KMS-11 (cell line): ENCODE measurements at regions not wholly inside any gene's neighbourhood (a gene's known extent, or its start where the extent isn't known, plus 50 kb on each side); places are given as distances from the start of the nearest gene placed in this dataset.

Experiments
- H2AFZ ChIP-seq: fragments of 200-600 bp; sonication (generic); 2 replicates; pipeline ENCODE4 v1.6.1; 2016; ENCODE audit warnings: antibody characterized with exemption, mixed run types, low read depth
- H3K27ac ChIP-seq: fragments of 200-600 bp; sonication (generic); 2 replicates; pipeline ENCODE4 v1.6.1; 2016; ENCODE audit warnings: mild to moderate bottlenecking, mixed run types
- H3K27me3 ChIP-seq: fragments of 200-600 bp; sonication (generic); 2 replicates; pipeline ENCODE4 v1.6.1; 2017; ENCODE audit warnings: mild to moderate bottlenecking, low read depth, mixed run types, moderate library complexity; ENCODE audit not compliant: insufficient read depth
- H3K36me3 ChIP-seq: fragments of 200-600 bp; sonication (generic); 2 replicates; pipeline ENCODE4 v1.6.1; 2017; ENCODE audit warnings: mild to moderate bottlenecking, mixed run types; ENCODE audit not compliant: insufficient read depth
- H3K4me1 ChIP-seq: fragments of 200-600 bp; sonication (generic); 2 replicates; pipeline ENCODE4 v1.6.1; 2016; ENCODE audit warnings: mild to moderate bottlenecking, low read depth, mixed run types; ENCODE audit not compliant: poor library complexity, severe bottlenecking
- H3K4me2 ChIP-seq: fragments of 200-600 bp; sonication (generic); 2 replicates; pipeline ENCODE4 v1.7.0; 2016; ENCODE audit warnings: mild to moderate bottlenecking, mixed run types
- H3K4me3 ChIP-seq: fragments of 200-600 bp; sonication (generic); IDR thresholded peaks from 2 replicates; pipeline ENCODE4 v1.6.1; 2017; ENCODE audit warnings: low read depth, low read length, mixed read lengths; ENCODE audit not compliant: insufficient read depth
- H3K79me2 ChIP-seq: fragments of 200-600 bp; sonication (generic); 2 replicates; pipeline ENCODE4 v1.6.1; 2016; ENCODE audit warnings: low read depth, mixed run types; ENCODE audit not compliant: insufficient read depth
- H3K9ac ChIP-seq: fragments of 200-600 bp; sonication (generic); 2 replicates; pipeline ENCODE4 v1.6.1; 2016; ENCODE audit warnings: mild to moderate bottlenecking, mixed run types
- H4K20me1 ChIP-seq: fragments of 200-600 bp; sonication (generic); 2 replicates; pipeline ENCODE4 v1.6.1; 2016; ENCODE audit warnings: mild to moderate bottlenecking, mixed run types; ENCODE audit not compliant: insufficient read depth
- CTCF ChIP-seq: fragments of 200-600 bp; sonication (generic); conservative IDR thresholded peaks from 2 replicates; pipeline ENCODE4 v1.6.1; 2017; ENCODE audit warnings: low read depth, mild to moderate bottlenecking, antibody characterized with exemption, low read length, moderate library complexity, mixed read lengths

- Histone ChIP-seq H3K9ac (no peak overlapping the region), H2AFZ (no peak overlapping the region), H3K27ac (no peak overlapping the region), H4K20me1 (no peaks in the 10 kb centered on the region), H3K4me2 (no peak overlapping the region), H3K27me3 (no peaks in the 10 kb centered on the region), H3K79me2 (no peaks in the 10 kb centered on the region), H3K4me3 (no peak overlapping the region), H3K4me1 (no peaks in the 10 kb centered on the region), H3K36me3 (no peaks in the 10 kb centered on the region)
- TF ChIP-seq CTCF: no peak
Measured at GRCh38 chr13:89856512-89856911, 1491.0 kb upstream of the MIR17HG start.

GRCh38 chr13:89857502-89857901 lies 1490.0 kb upstream of the MIR17HG start:
- H3K27ac ChIP-seq: no peak overlapping the region
- no peak overlapping the region for H3K4me3 ChIP-seq
- H3K27me3 ChIP-seq: no peaks in the 10 kb centered on the region
- H3K36me3 ChIP-seq: no peaks in the 10 kb centered on the region
- H3K9ac ChIP-seq: no peak overlapping the region
- no peak for TF ChIP-seq CTCF
- no peaks in the 10 kb centered on the region for H3K4me1 ChIP-seq
- no peaks in the 10 kb centered on the region for H3K79me2 ChIP-seq
- no peak overlapping the region for H2AFZ ChIP-seq
- H4K20me1 ChIP-seq: no peaks in the 10 kb centered on the region
- H3K4me2 ChIP-seq: no peak overlapping the region

- H3K79me2 ChIP-seq: no peaks in the 10 kb centered on the region
- no peak overlapping the region for H3K4me2 ChIP-seq
- H3K27ac ChIP-seq: no peak overlapping the region
- H3K4me1 ChIP-seq: no peaks in the 10 kb centered on the region
- TF ChIP-seq CTCF: no peak
- H2AFZ ChIP-seq: no peak overlapping the region
- H3K36me3 ChIP-seq: no peaks in the 10 kb centered on the region
- H4K20me1 ChIP-seq: no peaks in the 10 kb centered on the region
- H3K4me3 ChIP-seq: no peak overlapping the region
- no peak overlapping the region for H3K9ac ChIP-seq
- no peaks in the 10 kb centered on the region for H3K27me3 ChIP-seq
Measured at GRCh38 chr13:89862011-89862690, 1485.3 kb upstream of the MIR17HG start.

- Histone ChIP-seq H3K36me3 (no peaks in the 10 kb centered on the region), H3K27ac (no peak overlapping the region), H3K9ac (no peak overlapping the region), H4K20me1 (no peaks in the 10 kb centered on the region), H3K4me1 (no peaks in the 10 kb centered on the region), H3K4me3 (no peak overlapping the region), H2AFZ (no peak overlapping the region), H3K79me2 (no peaks in the 10 kb centered on the region), H3K27me3 (no peaks in the 10 kb centered on the region), H3K4me2 (no peak overlapping the region)
- TF ChIP-seq CTCF: no peak
Measured at GRCh38 chr13:89862691-89863036, 1484.8 kb upstream of the MIR17HG start.
